ENCODE measurements at regions not wholly inside any gene's neighbourhood (a gene's known extent, or its start where the extent isn't known, plus 50 kb on each side); places are given as distances from the start of the nearest gene placed in this dataset.

- no peak for DNase-seq
Measured at GRCh38 chr16:51402298-51402697, 251.2 kb upstream of the SALL1 start.

GRCh38 chr16:51401673-51402072 is 250.6 kb upstream of the SALL1 start:
- DNase-seq, result no peak

GRCh38 chr16:51399908-51400670 is 249.0 kb upstream of the SALL1 start:
- DNase-seq, result no peak

GRCh38 chr16:51394421-51394820 is 243.4 kb upstream of the SALL1 start:
- DNase-seq, result no peak

- no peak for DNase-seq
Measured at GRCh38 chr16:51393381-51394005, 242.4 kb upstream of the SALL1 start.

GRCh38 chr16:51392521-51393187 is 241.6 kb upstream of the SALL1 start:
- DNase-seq, result no peak

- no peak for DNase-seq
Measured at GRCh38 chr16:51391798-51392511, 240.9 kb upstream of the SALL1 start.

- no peak for DNase-seq
Measured at GRCh38 chr16:51390877-51391276, 239.8 kb upstream of the SALL1 start.

GRCh38 chr16:51389881-51390280 is 238.8 kb upstream of the SALL1 start:
- DNase-seq, result no peak

- no peak for DNase-seq
Measured at GRCh38 chr16:51388516-51388951, 237.5 kb upstream of the SALL1 start.

- DNase-seq, result no peak
Measured at GRCh38 chr16:51383909-51384308, 232.8 kb upstream of the SALL1 start.

GRCh38 chr16:51382940-51383339 is 231.9 kb upstream of the SALL1 start:
- no peak for DNase-seq

GRCh38 chr16:51382211-51382610 is 231.1 kb upstream of the SALL1 start:
- DNase-seq, result no peak

- DNase-seq, result no peak
Measured at GRCh38 chr16:51376080-51376479, 225.0 kb upstream of the SALL1 start.

GRCh38 chr16:51374790-51375189 is 223.7 kb upstream of the SALL1 start:
- no peak for DNase-seq

- DNase-seq, result no peak
Measured at GRCh38 chr16:51374346-51374745, 223.3 kb upstream of the SALL1 start.

GRCh38 chr16:51365715-51366114 is 214.6 kb upstream of the SALL1 start:
- DNase-seq, result no peak

- DNase-seq, result no peak
Measured at GRCh38 chr16:51359141-51359955, 208.3 kb upstream of the SALL1 start.

GRCh38 chr16:51357839-51358238 is 206.8 kb upstream of the SALL1 start:
- no peak for DNase-seq

GRCh38 chr16:51355875-51356274 is 204.8 kb upstream of the SALL1 start:
- no peak for DNase-seq

- no peak for DNase-seq
Measured at GRCh38 chr16:51355195-51355594, 204.1 kb upstream of the SALL1 start.

GRCh38 chr16:51353055-51353454 is 202.0 kb upstream of the SALL1 start:
- DNase-seq, result no peak

GRCh38 chr16:51349626-51350025 is 198.6 kb upstream of the SALL1 start:
- no peak for DNase-seq
